Lower lobe of right lung (tissue), 2 donors: ENCODE measurements at regions not wholly inside any gene's neighbourhood (a gene's known extent, or its start where the extent isn't known, plus 50 kb on each side); places are given as distances from the start of the nearest gene placed in this dataset.

ENCODE experiments used
- ATAC-seq, 2 donors: fragments of 200-7000 bp; cut with Tn5 transposase; one replicate each; pipeline ENCODE4 v1.9.1; 2020 to 2022; ENCODE audit warnings: mild to moderate bottlenecking in 2 of 2, moderate library complexity in 2 of 2
- DNase-seq: peaks from one replicate; pipeline ENCODE4 v3.0.0-alpha.2; 2020
- H3K27ac ChIP-seq: fragments of 200-600 bp; one replicate; pipeline ENCODE4 v1.8.0; 2022
- H3K27me3 ChIP-seq: fragments of 200-600 bp; one replicate; pipeline ENCODE4 v1.8.0; 2022; ENCODE audit warnings: low read depth
- H3K36me3 ChIP-seq: fragments of 200-600 bp; one replicate; pipeline ENCODE4 v1.8.0; 2022; ENCODE audit warnings: mild to moderate bottlenecking
- H3K4me1 ChIP-seq: fragments of 200-600 bp; one replicate; pipeline ENCODE4 v1.8.0; 2022
- H3K4me3 ChIP-seq: fragments of 200-600 bp; one replicate; pipeline ENCODE4 v1.8.0; 2022; ENCODE audit warnings: mild to moderate bottlenecking
- H3K9me3 ChIP-seq: fragments of 200-600 bp; one replicate; pipeline ENCODE4 v1.8.0; 2022
- CTCF ChIP-seq: fragments of 200-600 bp; IDR thresholded peaks from one replicate; pipeline ENCODE4 v1.8.0; 2022; ENCODE audit warnings: antibody characterized with exemption, mild to moderate bottlenecking
- intact Hi-C: fragments of 100-400 bp; cut with DNase I; formaldehyde crosslinking; loops from one replicate; pipeline ENCODE4 v1.11.0; 2022
- donor health status: DM: no; HTN: yes; CAD: no; lungs with severe emphysema.

DNA sequence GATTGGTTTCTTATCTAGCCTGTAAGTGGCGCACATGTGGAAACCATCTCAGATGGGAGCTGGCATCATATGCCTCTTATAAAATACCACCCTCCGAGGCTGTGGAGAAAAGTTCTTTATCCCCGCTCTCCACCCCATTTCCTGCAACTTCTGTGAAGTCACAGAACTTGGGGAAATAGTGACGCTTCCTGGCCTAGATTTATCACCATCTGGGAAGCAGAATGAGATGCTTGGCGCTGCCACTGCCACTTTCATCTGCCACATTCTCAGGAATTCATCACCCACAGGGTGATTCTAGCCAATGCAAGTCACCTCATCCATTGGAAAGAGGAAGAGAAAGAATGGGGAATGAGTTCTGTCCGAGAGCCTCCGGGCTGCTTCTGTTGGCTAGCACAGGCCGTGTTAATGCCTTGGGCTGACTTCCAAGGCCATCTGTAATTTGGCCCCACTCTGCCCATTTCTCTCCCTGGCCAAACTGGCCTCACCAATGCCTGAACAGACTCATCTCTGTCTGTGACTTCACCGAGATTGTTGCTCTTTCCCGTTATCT, 148.8 kb upstream of the SOX4 start:
- H3K36me3 ChIP-seq, result no peaks in the 10 kb centered on the region
- H3K9me3 ChIP-seq, result no peaks in the 10 kb centered on the region
- no peak overlapping the region for H3K27ac ChIP-seq
- H3K4me1 ChIP-seq, result no peaks in the 10 kb centered on the region
- no peak overlapping the region for H3K4me3 ChIP-seq
- no peak for ATAC-seq
- intact Hi-C loops, result no loop called here
- no peak for TF ChIP-seq CTCF
- no peak for DNase-seq
- H3K27me3 ChIP-seq, result no peaks in the 10 kb centered on the region

- Histone ChIP-seq H3K36me3 (no peaks in the 10 kb centered on the region), H3K9me3 (no peaks in the 10 kb centered on the region), H3K27ac (no peak overlapping the region), H3K4me1 (no peaks in the 10 kb centered on the region), H3K27me3 (no peaks in the 10 kb centered on the region), H3K4me3 (no peak overlapping the region)
- no peak for TF ChIP-seq CTCF
- intact Hi-C loops, result no loop called here
- ATAC-seq (no peak), DNase-seq (no peak)
These were observed 145.6 kb upstream of the SOX4 start for GRCh38 chr6:21447987-21448386.

DNA sequence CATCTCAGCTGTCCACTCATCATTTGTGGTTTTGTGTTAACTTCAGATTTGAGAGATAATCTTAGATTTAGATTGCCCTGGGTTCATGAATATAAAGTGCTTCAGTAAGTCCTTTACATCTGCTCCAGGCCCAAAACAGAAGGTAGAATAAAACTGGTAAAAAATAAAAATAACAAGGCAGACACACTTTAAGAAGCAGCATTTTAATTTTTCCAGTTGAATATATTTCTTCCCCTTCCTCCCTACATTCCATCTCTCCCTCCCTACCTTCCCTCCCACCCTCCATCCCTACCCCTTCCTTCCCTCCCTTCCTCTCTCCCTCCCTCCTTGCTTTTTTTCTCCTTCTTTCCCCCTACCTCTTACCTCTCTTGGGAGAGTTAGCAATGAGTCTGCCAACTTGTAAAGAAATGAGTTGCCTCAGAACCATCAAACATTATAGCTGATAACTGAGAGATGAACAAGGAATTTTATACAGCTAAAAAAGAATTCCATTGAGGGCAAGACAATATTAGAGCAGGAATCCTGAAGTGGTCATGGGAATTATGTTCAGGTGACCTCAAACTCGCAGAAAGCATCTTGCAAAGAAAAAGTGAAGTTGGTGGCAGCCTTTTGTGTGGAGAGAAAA, 145.0 kb upstream of the SOX4 start:
- intact Hi-C loops, result no loop called here
- H3K27ac ChIP-seq, result no peak overlapping the region
- H3K9me3 ChIP-seq, result no peaks in the 10 kb centered on the region
- TF ChIP-seq CTCF, result no peak
- DNase-seq (no peak), ATAC-seq (no peak)
- no peaks in the 10 kb centered on the region for H3K4me1 ChIP-seq
- H3K4me3 ChIP-seq, result no peak overlapping the region
- no peaks in the 10 kb centered on the region for H3K27me3 ChIP-seq
- H3K36me3 ChIP-seq, result no peaks in the 10 kb centered on the region

DNA sequence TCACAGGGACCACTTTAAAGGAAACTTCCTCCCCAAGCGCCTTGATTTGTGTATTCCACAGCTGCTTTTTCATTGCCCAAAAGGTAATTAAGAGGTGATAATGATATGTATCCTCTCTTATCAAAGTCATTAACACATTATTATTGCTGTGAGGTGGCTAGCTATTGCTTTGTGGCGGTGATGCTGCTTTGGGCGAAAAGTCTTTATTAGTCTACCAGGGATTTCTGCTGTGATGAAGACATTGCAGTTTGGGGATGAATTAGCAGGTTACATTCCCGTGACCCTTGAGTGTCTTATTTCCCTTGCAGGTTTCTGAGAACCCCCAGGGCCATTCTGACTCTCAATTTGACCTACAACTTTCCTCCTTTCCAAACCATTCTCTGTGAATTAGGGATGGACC, 143.4 kb upstream of the SOX4 start:
- H3K4me1 ChIP-seq, result no peaks in the 10 kb centered on the region
- intact Hi-C loops, result no loop called here
- DNase-seq, result no peak
- no peaks in the 10 kb centered on the region for H3K36me3 ChIP-seq
- ATAC-seq, result no peak
- no peak overlapping the region for H3K4me3 ChIP-seq
- no peaks in the 10 kb centered on the region for H3K9me3 ChIP-seq
- no peak overlapping the region for H3K27ac ChIP-seq
- no peaks in the 10 kb centered on the region for H3K27me3 ChIP-seq
- no peak for TF ChIP-seq CTCF

GRCh38 chr6:21450628-21451027, 142.9 kb upstream of the SOX4 start:
- Histone ChIP-seq H3K4me3 (no peak overlapping the region), H3K4me1 (no peaks in the 10 kb centered on the region), H3K36me3 (no peaks in the 10 kb centered on the region), H3K27me3 (no peaks in the 10 kb centered on the region), H3K9me3 (no peaks in the 10 kb centered on the region), H3K27ac (no peak overlapping the region)
- TF ChIP-seq CTCF, result no peak
- DNase-seq (no peak), ATAC-seq (no peak)
- intact Hi-C loops, result no loop called here
